SK-N-SH treated with all-trans-retinoic acid at 6 μM for 48 hours (cell line): ENCODE measurements at regions not wholly inside any gene's neighbourhood (a gene's known extent, or its start where the extent isn't known, plus 50 kb on each side); places are given as distances from the start of the nearest gene placed in this dataset.
A peak's percentile ranks its signal among the peaks of the same experiment; 100 is the strongest.

Experiments used
- ATAC-seq: fragments of 200-7000 bp; cut with Tn5 transposase; 3 replicates; pipeline ENCODE4 v1.9.1; 2020; ENCODE audit warnings: mild to moderate bottlenecking, moderate library complexity
- ARNTL ChIP-seq: fragments of 450-650 bp; formaldehyde crosslinking; IDR thresholded peaks from 2 replicates; pipeline ENCODE4 v1.5.0; 2020; ENCODE audit warnings: low read depth, mild to moderate bottlenecking, moderate library complexity, borderline replicate concordance
- BACH2 ChIP-seq: fragments of 250-450 bp; sonication (Bioruptor Pico); IDR thresholded peaks from 2 replicates; pipeline ENCODE4 v1.9.0; 2021; ENCODE audit warnings: mild to moderate bottlenecking, borderline replicate concordance
- CSDC2 ChIP-seq: fragments of 250-450 bp; sonication (Bioruptor Pico); IDR thresholded peaks from 2 replicates; pipeline ENCODE4 v1.5.0; 2020; ENCODE audit warnings: mild to moderate bottlenecking, moderate library complexity
- ESRRG ChIP-seq: fragments of 250-450 bp; sonication (Bioruptor Pico); IDR thresholded peaks from 2 replicates; pipeline ENCODE4 v1.6.1; 2021; ENCODE audit warnings: mild to moderate bottlenecking
- GLIS3 ChIP-seq: fragments of 250-450 bp; sonication (Bioruptor Pico); IDR thresholded peaks from 2 replicates; pipeline ENCODE4 v1.5.0; 2020; ENCODE audit warnings: mild to moderate bottlenecking, moderate library complexity
- ISL1 ChIP-seq: fragments of 250-450 bp; sonication (Bioruptor Pico); IDR thresholded peaks from 2 replicates; pipeline ENCODE4 v2.1.2; 2022; ENCODE audit warnings: mild to moderate bottlenecking, moderate library complexity
- OSR1 ChIP-seq: fragments of 250-450 bp; sonication (Bioruptor Pico); IDR thresholded peaks from 2 replicates; pipeline ENCODE4 v1.8.0; 2022; ENCODE audit warnings: moderate library complexity, mild to moderate bottlenecking, inconsistent platforms
- POU6F1 ChIP-seq: fragments of 250-450 bp; sonication (Bioruptor Pico); IDR thresholded peaks from 2 replicates; pipeline ENCODE4 v1.8.0; 2021; ENCODE audit warnings: low read depth, mild to moderate bottlenecking, moderate library complexity, borderline replicate concordance
- PPARA ChIP-seq: fragments of 250-450 bp; sonication (Bioruptor Pico); IDR thresholded peaks from 2 replicates; pipeline ENCODE4 v1.5.0; 2020; ENCODE audit warnings: mild to moderate bottlenecking, borderline replicate concordance
- RARB ChIP-seq: fragments of 250-450 bp; sonication (Bioruptor Pico); IDR thresholded peaks from 2 replicates; pipeline ENCODE4 v1.8.0; 2021; ENCODE audit warnings: mild to moderate bottlenecking, moderate library complexity
- SNAI2 ChIP-seq: fragments of 250-450 bp; sonication (Bioruptor Pico); IDR thresholded peaks from 2 replicates; pipeline ENCODE4 v1.5.0; 2020; ENCODE audit warnings: mild to moderate bottlenecking, moderate library complexity
- TCF4 ChIP-seq: fragments of 250-450 bp; sonication (Bioruptor Pico); IDR thresholded peaks from 2 replicates; pipeline ENCODE4 v1.8.0; 2021; ENCODE audit warnings: mild to moderate bottlenecking, moderate library complexity, borderline replicate concordance
- ZC3H10 ChIP-seq: fragments of 250-450 bp; sonication (Bioruptor Pico); IDR thresholded peaks from 2 replicates; pipeline ENCODE4 v1.5.1; 2021; ENCODE audit warnings: mild to moderate bottlenecking, moderate library complexity
- ZFP3 ChIP-seq: fragments of 250-450 bp; sonication (Bioruptor Pico); IDR thresholded peaks from 2 replicates; pipeline ENCODE4 v1.5.0; 2020; ENCODE audit warnings: mild to moderate bottlenecking, moderate library complexity
- ZFP30 ChIP-seq: fragments of 450-650 bp; formaldehyde crosslinking; IDR thresholded peaks from 2 replicates; pipeline ENCODE4 v1.5.0; 2022; ENCODE audit warnings: mild to moderate bottlenecking, moderate library complexity
- ZNF565 ChIP-seq: fragments of 450-650 bp; formaldehyde crosslinking; conservative IDR thresholded peaks from 2 replicates; pipeline ENCODE4 v1.5.0; 2020; ENCODE audit warnings: low read depth, mild to moderate bottlenecking, moderate library complexity
- ZNF70 ChIP-seq: fragments of 450-650 bp; formaldehyde crosslinking; IDR thresholded peaks from 2 replicates; pipeline ENCODE4 v1.5.0; 2020; ENCODE audit warnings: mild to moderate bottlenecking, moderate library complexity
- TF ChIP-seq, protein P1 (sequence below): fragments of 250-450 bp; sonication (Bioruptor Pico); IDR thresholded peaks from 2 replicates; pipeline ENCODE4 v1.5.1; 2021; ENCODE audit warnings: mild to moderate bottlenecking, moderate library complexity
- TF ChIP-seq, protein P2 (sequence below): fragments of 250-450 bp; sonication (Bioruptor Pico); IDR thresholded peaks from 2 replicates; pipeline ENCODE4 v1.5.0; 2020; ENCODE audit warnings: mild to moderate bottlenecking, moderate library complexity
- TF ChIP-seq, protein P3 (sequence below): fragments of 250-450 bp; sonication (Bioruptor Pico); IDR thresholded peaks from 2 replicates; pipeline ENCODE4 v1.8.0; 2020; ENCODE audit warnings: mild to moderate bottlenecking, moderate library complexity, borderline replicate concordance

DNA sequence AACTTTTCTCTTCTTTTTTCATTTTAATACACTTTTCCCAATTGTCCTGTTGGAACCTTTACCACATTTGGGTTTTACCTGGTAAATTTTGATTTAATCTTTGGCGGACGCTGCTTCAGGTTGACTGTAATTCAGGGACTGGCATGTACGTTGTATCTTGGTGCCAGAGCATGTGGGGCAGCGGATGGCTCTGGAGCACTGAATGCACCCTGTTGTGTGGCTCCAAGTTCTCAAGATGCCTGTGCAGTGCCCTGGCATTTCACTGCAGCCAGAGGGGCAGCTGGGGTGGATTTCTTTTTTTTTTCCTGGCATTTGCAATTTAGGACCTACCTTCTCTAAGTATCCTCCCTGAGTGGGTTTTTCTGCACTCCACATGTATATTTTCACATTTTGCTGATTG, 242.2 kb downstream of the BLID start (continued):
- TF ChIP-seq PPARA (CRISPR knock-in tag): no peak

- ATAC-seq: no peak
- TF ChIP-seq ISL1 (CRISPR knock-in tag) (no peak), CSDC2 (no peak), BACH2 (CRISPR knock-in tag) (no peak), ZC3H10 (CRISPR knock-in tag) (no peak), POU6F1 (CRISPR knock-in tag) (no peak), ARNTL (CRISPR knock-in tag) (no peak), ZNF70 (CRISPR knock-in tag) (no peak), ESRRG (CRISPR knock-in tag) (no peak), TCF4 (CRISPR knock-in tag) (no peak), PPARA (CRISPR knock-in tag) (no peak)
- TF ChIP-seq, protein P1, sequence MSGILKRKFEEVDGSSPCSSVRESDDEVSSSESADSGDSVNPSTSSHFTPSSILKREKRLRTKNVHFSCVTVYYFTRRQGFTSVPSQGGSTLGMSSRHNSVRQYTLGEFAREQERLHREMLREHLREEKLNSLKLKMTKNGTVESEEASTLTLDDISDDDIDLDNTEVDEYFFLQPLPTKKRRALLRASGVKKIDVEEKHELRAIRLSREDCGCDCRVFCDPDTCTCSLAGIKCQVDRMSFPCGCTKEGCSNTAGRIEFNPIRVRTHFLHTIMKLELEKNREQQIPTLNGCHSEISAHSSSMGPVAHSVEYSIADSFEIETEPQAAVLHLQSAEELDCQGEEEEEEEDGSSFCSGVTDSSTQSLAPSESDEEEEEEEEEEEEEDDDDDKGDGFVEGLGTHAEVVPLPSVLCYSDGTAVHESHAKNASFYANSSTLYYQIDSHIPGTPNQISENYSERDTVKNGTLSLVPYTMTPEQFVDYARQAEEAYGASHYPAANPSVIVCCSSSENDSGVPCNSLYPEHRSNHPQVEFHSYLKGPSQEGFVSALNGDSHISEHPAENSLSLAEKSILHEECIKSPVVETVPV (CRISPR knock-in tag): no peak
Observed at GRCh38 chr11:121872356-121872755, 243.7 kb downstream of the BLID start.

GRCh38 chr11:121870206-121871045, 245.6 kb downstream of the BLID start:
- TF ChIP-seq, protein P1 (CRISPR knock-in tag): no peak
- TF ChIP-seq RARB (CRISPR knock-in tag) (no peak), ZNF565 (CRISPR knock-in tag) (no peak), CSDC2 (no peak), GLIS3 (CRISPR knock-in tag) (no peak), SNAI2 (CRISPR knock-in tag) (no peak), PPARA (CRISPR knock-in tag) (no peak), TCF4 (CRISPR knock-in tag) (no peak), BACH2 (CRISPR knock-in tag) (no peak), ZFP30 (CRISPR knock-in tag) (no peak), OSR1 (CRISPR knock-in tag) (no peak), ZNF70 (CRISPR knock-in tag) (no peak), ZFP3 (CRISPR knock-in tag) (no peak), ZC3H10 (CRISPR knock-in tag) (no peak), ISL1 (CRISPR knock-in tag) (no peak)
- TF ChIP-seq, protein P2, sequence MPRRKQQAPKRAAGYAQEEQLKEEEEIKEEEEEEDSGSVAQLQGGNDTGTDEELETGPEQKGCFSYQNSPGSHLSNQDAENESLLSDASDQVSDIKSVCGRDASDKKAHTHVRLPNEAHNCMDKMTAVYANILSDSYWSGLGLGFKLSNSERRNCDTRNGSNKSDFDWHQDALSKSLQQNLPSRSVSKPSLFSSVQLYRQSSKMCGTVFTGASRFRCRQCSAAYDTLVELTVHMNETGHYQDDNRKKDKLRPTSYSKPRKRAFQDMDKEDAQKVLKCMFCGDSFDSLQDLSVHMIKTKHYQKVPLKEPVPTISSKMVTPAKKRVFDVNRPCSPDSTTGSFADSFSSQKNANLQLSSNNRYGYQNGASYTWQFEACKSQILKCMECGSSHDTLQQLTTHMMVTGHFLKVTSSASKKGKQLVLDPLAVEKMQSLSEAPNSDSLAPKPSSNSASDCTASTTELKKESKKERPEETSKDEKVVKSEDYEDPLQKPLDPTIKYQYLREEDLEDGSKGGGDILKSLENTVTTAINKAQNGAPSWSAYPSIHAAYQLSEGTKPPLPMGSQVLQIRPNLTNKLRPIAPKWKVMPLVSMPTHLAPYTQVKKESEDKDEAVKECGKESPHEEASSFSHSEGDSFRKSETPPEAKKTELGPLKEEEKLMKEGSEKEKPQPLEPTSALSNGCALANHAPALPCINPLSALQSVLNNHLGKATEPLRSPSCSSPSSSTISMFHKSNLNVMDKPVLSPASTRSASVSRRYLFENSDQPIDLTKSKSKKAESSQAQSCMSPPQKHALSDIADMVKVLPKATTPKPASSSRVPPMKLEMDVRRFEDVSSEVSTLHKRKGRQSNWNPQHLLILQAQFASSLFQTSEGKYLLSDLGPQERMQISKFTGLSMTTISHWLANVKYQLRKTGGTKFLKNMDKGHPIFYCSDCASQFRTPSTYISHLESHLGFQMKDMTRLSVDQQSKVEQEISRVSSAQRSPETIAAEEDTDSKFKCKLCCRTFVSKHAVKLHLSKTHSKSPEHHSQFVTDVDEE: no peak
- TF ChIP-seq, protein P3, sequence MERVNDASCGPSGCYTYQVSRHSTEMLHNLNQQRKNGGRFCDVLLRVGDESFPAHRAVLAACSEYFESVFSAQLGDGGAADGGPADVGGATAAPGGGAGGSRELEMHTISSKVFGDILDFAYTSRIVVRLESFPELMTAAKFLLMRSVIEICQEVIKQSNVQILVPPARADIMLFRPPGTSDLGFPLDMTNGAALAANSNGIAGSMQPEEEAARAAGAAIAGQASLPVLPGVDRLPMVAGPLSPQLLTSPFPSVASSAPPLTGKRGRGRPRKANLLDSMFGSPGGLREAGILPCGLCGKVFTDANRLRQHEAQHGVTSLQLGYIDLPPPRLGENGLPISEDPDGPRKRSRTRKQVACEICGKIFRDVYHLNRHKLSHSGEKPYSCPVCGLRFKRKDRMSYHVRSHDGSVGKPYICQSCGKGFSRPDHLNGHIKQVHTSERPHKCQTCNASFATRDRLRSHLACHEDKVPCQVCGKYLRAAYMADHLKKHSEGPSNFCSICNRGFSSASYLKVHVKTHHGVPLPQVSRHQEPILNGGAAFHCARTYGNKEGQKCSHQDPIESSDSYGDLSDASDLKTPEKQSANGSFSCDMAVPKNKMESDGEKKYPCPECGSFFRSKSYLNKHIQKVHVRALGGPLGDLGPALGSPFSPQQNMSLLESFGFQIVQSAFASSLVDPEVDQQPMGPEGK (CRISPR knock-in tag): no peak
- peak; percentile 44; the same call in 2 of the 3 replicates for ATAC-seq
